HG02759 (cell line): ENCODE measurements at regions not wholly inside any gene's neighbourhood (a gene's known extent, or its start where the extent isn't known, plus 50 kb on each side); places are given as distances from the start of the nearest gene placed in this dataset.

Experiments used
- ATAC-seq: cut with Tn5 transposase; IDR thresholded peaks from one replicate; pipeline ENCODE4 v1.9.1; 2021; ENCODE audit warnings: mild to moderate bottlenecking, moderate library complexity; ENCODE audit not compliant: unreplicated experiment

DNA sequence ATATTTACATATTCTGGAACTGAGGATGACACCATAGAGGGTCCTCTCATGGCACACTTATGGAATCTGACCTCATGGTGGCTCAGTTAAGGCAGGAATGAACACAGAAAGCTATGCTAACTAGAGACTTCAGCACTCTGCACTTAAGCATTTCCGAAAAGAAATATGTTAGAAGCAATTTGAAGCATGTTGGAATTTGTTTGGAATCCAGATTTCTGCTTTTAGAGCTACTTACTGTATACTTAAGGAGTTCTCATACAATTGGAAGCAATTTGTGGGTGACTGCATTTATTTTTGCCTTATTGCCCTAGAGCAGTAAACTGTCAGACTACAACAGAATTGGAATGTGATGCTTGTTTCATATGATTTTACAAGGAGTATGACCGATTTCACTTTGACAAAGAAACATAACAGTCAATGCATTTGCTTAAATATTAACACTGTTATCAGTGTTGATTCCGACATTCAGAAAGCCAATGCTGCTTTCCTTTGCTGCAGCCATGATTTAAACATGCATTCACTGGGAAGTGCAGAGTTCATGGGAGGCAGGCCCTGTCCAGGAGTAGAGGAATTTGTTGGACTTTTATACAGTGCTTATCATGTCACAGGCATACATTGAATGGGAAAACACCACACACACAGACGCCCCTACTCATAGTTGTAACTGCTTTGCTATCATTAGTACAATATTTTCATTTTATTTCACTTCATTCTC, 244.4 kb downstream of the SAMD5 start:
- ATAC-seq: no peak

GRCh38 chr6:147755999-147756398, 247.5 kb downstream of the SAMD5 start:
- no peak for ATAC-seq

DNA sequence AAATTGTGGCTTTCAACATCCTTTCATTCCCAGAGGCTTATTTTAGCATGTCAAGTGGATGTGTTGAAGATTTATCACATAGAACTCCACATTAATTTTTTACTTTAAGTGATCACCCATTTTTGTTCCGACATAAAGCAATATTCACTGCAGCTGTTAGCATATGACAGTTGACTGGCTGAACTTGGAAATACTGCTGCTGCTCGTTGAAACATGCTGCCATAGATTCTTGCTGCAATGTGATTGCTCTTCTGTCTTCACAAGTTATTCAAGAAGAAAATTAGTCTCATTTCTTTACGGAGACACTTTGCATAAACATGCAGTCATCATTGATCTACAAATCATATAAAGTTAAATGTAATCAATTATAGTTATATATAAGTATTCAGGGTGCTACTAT, 248.4 kb downstream of the SAMD5 start:
- ATAC-seq: no peak

DNA sequence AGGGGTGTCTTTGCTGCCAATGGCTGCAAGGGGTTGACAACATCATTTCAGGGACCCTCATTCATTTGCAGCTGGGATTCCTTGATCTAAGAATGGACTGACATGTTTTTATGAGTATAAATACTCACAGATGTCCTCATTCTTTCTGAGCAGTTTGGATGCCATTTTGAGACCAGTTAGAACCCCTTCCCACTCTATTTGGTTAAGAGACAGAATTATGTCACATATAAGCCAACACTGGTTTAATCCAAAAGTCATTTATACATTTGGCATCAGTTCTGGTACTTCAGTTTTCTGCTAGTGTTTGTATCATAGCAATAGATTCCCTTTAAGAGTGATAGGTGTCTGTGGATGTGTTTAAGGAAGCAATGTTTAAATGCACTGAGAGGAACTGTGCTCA, 248.8 kb downstream of the SAMD5 start:
- no peak for ATAC-seq

- no peak for ATAC-seq
These were observed 249.8 kb downstream of the SAMD5 start for GRCh38 chr6:147758303-147758702.

DNA sequence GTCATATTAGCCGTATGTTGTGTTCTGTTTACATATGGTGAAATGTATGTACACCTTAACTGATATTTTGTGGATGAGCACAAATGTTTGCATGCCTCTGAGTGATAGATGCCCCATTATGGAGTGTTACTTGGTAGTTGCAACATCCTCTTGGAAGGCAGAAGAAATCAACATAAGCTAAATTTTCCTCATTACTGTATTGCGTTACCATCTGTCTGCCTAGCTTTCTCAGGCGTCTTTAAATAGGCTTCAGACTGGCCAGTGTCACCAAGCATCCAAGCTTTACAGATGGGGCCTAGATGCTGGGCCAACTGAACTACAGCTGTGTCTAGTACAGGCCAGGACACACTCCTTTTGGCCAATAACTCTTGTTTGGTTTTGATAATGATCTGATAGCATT, 250.6 kb downstream of the SAMD5 start:
- no peak for ATAC-seq

DNA sequence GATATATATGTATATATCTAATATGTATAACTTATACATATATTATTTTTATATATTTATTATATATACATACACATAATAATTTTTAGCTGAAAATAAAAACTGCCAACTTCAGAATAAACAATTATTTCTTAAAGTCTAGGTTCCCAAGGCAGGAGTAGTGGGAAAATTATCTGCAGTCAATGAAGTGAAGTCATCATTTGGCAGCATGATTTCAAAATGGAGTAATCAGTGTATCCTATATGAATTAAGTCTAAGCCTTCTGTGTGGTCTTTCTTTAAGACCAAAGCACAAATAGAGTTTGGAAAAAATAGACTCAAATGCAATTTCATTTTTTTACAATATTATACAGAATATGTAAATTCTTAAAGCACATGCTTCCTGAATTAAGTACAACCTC, 251.0 kb downstream of the SAMD5 start:
- ATAC-seq: no peak

- no peak for ATAC-seq
These were observed 257.1 kb downstream of the SAMD5 start for GRCh38 chr6:147765541-147765940.

GRCh38 chr6:147768969-147769368, 260.5 kb downstream of the SAMD5 start:
- ATAC-seq: no peak

- no peak for ATAC-seq
These were observed 261.1 kb downstream of the SAMD5 start for GRCh38 chr6:147769496-147770087.

DNA sequence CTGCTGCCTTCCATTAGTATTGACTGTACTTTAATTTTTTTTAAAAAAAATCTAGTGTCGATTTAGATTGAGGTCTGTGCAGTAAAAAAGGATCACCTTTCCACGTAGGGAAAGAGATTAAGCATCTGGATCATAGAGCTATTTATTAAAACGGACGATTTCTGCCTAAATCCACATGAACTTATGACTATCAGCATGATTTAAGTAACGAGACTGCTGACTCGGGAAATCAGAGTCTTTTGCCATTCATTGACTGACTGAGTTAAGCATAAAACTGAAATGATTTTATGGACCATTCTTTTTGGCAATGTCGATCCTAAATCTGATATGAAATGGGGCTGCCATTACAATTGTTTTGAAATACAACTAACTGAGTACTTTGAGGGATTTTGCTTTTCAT, 261.7 kb downstream of the SAMD5 start:
- no peak for ATAC-seq

DNA sequence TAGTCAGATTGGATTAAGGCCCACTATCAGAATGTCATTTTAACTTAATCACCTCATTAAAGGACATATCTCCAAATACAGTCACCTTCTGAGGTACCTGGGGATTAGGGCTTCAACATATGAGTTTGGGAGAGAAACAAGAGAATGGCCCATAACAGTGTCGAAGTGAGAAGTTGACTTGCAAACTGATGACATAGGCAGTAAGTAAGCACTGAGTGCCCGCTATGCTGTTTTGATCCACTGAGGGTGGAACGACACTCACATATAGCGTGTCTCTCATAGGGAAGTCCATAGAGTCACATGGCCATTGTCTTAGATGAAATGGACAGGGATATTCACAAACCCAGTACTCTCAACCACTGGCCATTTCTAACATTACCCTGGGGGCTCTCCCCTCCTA, 264.2 kb downstream of the SAMD5 start:
- ATAC-seq: no peak

- no peak for ATAC-seq
These were observed 266.4 kb downstream of the SAMD5 start for GRCh38 chr6:147774856-147775255.

DNA sequence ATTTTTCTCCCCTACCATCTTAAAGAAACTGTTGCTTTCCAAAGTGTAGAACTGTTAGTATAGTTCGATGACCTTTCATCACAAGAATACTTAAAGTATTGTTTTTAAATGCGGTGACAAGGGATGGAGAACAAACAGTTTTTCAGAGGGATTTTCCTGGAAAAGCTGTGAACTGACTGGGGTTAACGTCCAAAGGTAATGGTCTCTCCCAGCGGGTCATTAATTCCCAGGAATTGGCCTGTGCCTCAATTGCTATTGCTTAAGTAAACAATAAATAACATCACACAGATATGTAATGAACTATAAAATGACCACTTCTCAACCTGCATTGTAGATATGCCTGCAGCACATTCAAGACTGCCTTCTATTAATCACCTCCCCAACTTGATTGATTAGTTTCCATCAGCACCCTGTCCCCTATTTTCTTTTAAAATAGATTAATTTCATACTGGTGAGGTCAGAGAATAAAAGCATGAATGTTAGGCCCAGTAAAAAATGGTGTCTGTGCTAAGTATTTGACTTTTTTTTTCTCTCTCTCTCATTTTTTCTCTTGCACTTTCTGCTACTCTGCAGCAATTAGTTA, 268.2 kb downstream of the SAMD5 start:
- ATAC-seq: no peak

DNA sequence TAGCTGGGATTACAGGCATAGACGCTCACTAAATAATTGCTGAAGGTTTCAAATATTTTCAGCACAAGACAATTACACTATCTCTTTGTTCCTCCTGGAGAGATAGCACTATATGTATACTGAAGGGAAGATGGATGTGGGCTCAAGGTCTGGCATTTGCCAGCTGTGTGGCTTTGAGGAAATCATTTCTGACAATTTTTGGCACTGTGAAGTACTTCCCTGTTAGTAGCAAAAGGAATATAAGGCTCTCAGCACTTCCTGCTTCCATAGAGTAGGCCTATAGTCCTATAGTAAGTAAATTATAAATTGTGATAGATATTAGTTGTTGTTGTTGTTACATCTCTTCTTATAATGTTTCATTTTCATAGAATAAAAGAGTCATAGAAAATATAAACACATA, 271.1 kb downstream of the SAMD5 start:
- no peak for ATAC-seq

DNA sequence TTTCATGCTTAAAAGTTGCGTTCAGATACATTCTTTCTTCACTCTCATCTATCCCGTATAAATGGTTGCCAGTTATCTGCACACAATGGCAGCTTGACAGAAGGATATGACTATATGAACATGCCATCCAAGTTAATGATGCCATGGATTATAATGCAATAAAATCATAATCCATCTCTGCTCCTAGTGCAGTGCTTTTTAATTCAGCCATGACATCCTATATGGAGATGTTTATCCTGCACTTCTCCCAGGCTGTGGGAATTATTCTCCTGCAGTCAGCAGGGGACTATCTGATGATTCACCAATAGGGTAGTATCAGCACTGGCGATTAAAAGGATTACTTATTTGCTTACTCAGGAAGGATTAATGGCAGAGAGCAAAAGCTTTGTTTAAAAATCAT, 273.8 kb downstream of the SAMD5 start:
- ATAC-seq: no peak

DNA sequence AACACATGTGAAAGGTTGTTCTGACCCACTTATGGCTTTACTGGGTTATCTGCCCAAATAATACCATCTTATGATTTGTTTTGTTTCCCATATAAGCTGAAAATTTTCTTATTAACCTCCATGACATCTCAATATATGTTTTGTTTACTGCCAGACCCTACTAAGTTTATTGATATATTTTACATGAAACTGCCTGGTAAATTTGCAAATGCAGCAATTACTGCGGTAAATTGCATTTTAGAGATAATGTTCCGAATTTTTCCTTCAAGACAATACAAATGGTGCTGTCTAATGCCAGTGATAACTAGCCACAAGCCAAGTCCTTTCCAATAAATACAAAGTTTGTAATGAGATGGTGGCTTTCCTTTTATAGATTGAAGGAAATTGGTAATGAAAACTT, 275.9 kb downstream of the SAMD5 start:
- no peak for ATAC-seq

DNA sequence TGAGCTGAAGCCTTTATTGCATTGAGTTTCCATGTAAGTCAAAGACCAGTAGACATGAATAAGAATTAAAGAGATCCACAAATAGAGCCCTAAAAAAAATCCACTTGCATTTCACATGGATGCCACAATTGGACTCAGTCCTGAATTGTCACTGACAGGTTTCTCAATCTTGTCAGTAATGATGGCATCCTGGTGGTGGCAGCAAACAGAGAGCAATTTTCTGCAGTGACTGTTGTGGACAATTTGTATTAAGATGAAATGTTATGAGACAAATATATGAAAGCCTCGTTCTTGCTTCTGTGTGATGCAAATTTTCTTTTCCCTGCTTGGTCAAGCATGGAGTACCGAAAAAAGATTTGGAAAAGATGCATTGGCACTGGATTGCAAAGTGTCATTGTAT, 278.9 kb downstream of the SAMD5 start:
- no peak for ATAC-seq

DNA sequence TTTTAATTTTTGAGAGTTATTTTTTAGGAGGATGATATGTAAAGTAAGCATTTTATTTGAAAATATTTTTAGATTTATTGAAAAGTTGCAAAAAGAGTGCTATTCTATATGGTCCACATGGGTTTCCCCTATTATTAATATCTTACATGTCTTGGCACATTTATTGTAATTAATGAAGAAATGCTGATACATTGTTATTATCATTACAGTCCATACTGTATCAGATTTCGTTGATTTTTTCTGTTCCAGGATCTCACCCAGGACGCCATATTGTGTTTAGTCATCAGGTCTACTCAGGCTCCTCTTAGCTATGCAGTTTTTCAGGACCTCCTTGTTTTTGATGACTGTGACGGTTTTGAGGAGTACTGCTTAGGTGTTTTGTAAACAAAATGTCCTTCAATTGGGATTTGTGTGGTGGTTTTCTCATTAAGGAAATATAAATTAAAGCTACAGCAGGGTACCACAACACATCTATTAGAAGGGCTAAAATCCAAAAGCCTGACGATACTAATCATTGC, 281.0 kb downstream of the SAMD5 start:
- no peak for ATAC-seq

GRCh38 chr6:147793871-147794643, 285.6 kb downstream of the SAMD5 start:
- ATAC-seq: no peak

DNA sequence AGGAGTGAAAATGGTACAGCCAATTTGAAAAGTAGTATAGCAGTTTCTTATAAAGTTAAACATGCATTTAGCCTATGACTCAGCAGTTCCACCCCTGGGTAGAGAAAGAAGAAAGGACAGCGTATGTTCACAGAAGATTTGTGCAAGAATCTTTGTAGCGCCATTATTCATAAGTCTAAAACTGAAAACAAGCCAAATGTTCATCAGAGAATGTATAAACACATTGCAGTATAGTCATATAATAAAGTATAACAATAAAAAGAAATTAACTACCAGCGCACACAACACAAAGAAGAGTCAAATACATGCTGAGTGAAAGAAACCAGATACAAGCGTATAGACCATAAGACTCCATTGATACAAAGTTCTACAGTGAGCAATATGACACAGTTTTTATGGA, 294.0 kb downstream of the SAMD5 start:
- no peak for ATAC-seq

GRCh38 chr6:147805155-147805554, 296.7 kb downstream of the SAMD5 start:
- no peak for ATAC-seq
